ENCODE measurements at regions not wholly inside any gene's neighbourhood (a gene's known extent, or its start where the extent isn't known, plus 50 kb on each side); places are given as distances from the start of the nearest gene placed in this dataset.
A peak's percentile ranks its signal among the peaks of the same experiment; 100 is the strongest.

DNA sequence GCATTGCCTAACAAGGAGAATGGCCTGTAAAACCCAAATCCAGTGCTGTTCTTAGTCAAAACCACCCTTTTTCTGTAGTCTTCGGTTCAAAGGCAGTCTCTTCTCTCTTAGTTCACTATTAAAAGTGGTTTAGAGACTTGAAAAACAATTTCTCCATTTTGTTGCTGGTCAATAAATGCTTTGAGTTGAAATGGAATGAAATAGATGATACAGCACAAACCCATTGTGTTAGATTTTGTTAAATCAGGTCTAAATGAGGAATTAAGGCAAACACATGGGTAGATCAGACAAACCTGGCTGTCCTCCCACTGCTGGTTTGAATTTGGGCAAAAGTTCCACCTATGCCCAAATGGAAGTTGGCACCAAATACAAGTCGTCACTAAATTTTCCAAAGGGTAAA, 150.1 kb upstream of the SERTAD2 start:
- H3K27ac ChIP-seq: no peak overlapping the region
- H3K27me3 ChIP-seq: no peaks in the 10 kb centered on the region
- no peaks in the 10 kb centered on the region for H3K9me3 ChIP-seq
- no peak overlapping the region for H3K4me3 ChIP-seq
- TF ChIP-seq, protein P1, sequence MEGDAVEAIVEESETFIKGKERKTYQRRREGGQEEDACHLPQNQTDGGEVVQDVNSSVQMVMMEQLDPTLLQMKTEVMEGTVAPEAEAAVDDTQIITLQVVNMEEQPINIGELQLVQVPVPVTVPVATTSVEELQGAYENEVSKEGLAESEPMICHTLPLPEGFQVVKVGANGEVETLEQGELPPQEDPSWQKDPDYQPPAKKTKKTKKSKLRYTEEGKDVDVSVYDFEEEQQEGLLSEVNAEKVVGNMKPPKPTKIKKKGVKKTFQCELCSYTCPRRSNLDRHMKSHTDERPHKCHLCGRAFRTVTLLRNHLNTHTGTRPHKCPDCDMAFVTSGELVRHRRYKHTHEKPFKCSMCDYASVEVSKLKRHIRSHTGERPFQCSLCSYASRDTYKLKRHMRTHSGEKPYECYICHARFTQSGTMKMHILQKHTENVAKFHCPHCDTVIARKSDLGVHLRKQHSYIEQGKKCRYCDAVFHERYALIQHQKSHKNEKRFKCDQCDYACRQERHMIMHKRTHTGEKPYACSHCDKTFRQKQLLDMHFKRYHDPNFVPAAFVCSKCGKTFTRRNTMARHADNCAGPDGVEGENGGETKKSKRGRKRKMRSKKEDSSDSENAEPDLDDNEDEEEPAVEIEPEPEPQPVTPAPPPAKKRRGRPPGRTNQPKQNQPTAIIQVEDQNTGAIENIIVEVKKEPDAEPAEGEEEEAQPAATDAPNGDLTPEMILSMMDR (IDR thresholded peaks at IDR 0.05): no peak
- H3K4me1 ChIP-seq: no peaks in the 10 kb centered on the region
- no peak for ATAC-seq
- H3K36me3 ChIP-seq: no peaks in the 10 kb centered on the region
- intact Hi-C loops (cut with DNase I): no loop called here
- no peak for DNase-seq

DNA sequence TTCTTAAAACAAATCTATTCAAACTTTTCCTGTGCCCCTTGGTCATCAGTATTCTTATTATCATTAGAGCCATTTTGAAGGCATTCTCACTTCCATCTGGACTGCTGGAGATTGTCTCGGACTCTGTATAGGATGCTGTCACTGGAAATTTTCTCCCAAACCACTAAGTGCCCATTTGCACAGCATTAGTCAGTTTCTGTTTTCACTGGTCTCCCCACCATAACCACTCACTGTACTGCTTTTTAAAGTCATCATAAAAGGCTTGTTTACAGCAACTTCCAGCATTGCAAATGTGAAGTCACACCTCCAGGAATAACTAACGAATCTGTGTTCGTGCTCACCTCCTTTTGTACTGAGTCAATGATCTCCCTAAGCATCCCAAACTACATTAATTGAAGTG, 150.9 kb upstream of the SERTAD2 start:
- TF ChIP-seq, protein P1 (IDR thresholded peaks at IDR 0.05): no peak
- ATAC-seq: no peak
- intact Hi-C loops (cut with DNase I): no loop called here
- Histone ChIP-seq H3K4me1 (no peaks in the 10 kb centered on the region), H3K27me3 (no peaks in the 10 kb centered on the region), H3K4me3 (no peak overlapping the region), H3K27ac (no peak overlapping the region), H3K9me3 (no peaks in the 10 kb centered on the region), H3K36me3 (no peaks in the 10 kb centered on the region)
- no peak for DNase-seq

DNA sequence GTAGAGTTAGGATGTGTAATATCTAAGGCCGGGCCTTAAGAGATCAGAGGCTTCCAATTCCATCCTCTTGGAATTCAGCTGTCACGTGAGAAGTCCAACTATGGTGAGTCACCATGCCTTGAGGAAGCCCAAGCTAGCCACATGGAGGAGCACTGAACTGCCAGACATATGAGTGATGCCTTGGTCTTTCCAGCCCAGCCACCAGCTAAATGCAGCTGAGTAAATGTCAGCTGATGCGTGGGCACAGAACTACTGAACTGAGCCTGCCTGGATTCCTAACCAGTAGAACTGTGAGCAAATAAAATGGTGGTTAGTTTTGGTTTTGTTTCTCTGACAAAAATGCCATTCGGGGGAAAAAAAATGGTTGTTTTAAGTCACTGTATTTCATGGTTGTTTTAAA, 153.7 kb upstream of the SERTAD2 start:
- Histone ChIP-seq H3K36me3 (no peaks in the 10 kb centered on the region), H3K9me3 (no peaks in the 10 kb centered on the region), H3K27ac (no peak overlapping the region), H3K27me3 (no peaks in the 10 kb centered on the region), H3K4me1 (no peaks in the 10 kb centered on the region), H3K4me3 (no peak overlapping the region)
- ATAC-seq: peak; percentile 91
- TF ChIP-seq, protein P1 (IDR thresholded peaks at IDR 0.05): no peak
- intact Hi-C loops (cut with DNase I): no loop called here
- no peak for DNase-seq

DNA sequence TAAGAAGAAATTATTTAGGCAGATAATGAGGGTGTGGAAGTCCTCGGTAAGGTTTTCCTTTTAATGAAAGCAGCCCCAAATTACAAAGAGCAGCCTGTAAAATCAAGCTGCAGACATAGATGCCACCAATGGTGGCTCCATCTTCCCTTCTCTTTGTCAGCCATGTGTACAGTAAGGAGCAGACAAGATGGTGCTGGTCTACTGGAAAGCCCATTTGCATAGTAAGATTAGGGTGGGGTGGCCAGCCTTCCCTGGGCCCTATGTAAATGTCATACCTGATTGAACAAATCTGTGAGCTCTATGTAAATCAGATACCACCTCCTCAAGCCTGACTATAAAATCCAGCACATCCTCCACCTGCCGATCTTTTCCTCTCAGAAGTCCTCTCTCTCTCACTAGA, 154.4 kb upstream of the SERTAD2 start:
- DNase-seq (no peak), ATAC-seq (no peak)

DNA sequence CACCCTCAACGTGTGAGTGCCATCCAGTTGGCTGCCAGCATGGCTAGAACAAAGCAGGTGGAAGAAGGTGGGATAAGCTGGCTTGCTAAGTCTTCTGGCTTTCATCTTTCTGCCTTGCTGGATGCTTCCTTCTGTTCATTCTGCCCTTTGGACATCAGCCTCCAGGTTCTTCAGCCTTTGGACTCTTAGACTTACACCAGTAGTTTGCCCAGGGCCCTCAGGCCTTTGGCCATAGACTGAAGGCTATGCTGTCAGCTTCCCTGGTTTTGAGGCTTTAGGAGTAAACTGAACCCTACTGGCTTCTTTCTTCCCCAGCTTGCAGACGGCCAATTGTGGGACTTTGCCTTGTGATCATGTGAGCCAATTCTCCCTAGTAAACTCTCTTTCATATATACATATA, 155.0 kb upstream of the SERTAD2 start:
- DNase-seq: no peak
- ATAC-seq: no peak

More for the DNA sequence above, 154.4 kb upstream of the SERTAD2 start:
- Histone ChIP-seq H3K4me1 (no peaks in the 10 kb centered on the region), H3K36me3 (no peaks in the 10 kb centered on the region), H3K27ac (no peak overlapping the region), H3K9me3 (no peaks in the 10 kb centered on the region), H3K27me3 (no peaks in the 10 kb centered on the region), H3K4me3 (no peak overlapping the region)
- TF ChIP-seq, protein P1 (IDR thresholded peaks at IDR 0.05): no peak
- intact Hi-C loops (cut with DNase I): no loop called here

More for the DNA sequence above, 155.0 kb upstream of the SERTAD2 start:
- no peaks in the 10 kb centered on the region for H3K27me3 ChIP-seq
- no peaks in the 10 kb centered on the region for H3K4me1 ChIP-seq
- intact Hi-C loops (cut with DNase I): no loop called here
- no peak overlapping the region for H3K27ac ChIP-seq
- no peak overlapping the region for H3K4me3 ChIP-seq
- no peaks in the 10 kb centered on the region for H3K9me3 ChIP-seq
- TF ChIP-seq, protein P1 (IDR thresholded peaks at IDR 0.05): no peak
- H3K36me3 ChIP-seq: no peaks in the 10 kb centered on the region

Data from upper lobe of right lung (tissue), 1 donor.